ENCODE measurements at regions not wholly inside any gene's neighbourhood (a gene's known extent, or its start where the extent isn't known, plus 50 kb on each side); places are given as distances from the start of the nearest gene placed in this dataset.
A peak's percentile ranks its signal among the peaks of the same experiment; 100 is the strongest.

DNA sequence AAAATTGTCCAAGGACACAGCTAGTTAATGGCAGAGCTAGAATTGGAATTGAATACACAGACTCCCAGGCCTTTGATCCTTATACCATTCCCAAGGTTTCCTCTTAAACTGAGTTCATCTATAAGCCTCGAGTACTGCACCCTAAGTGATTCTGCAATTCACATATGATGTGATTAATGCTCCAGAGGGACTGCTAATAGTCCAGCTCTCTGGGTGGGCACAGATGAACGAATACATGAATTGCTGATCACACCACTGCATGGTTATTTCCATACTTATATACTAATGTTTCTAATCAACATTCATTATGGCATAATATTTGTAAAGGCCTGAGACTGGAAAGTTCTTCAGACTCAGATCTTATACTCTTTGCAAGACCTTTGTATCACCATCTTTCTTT, 101.8 kb downstream of the NUFIP1 start:
- DNase-seq = no peak
- Histone ChIP-seq H3K27ac (no peak overlapping the region), H3K4me1 (no peaks in the 10 kb centered on the region), H3K27me3 (no peaks in the 10 kb centered on the region), H3K9me3 (no peaks in the 10 kb centered on the region), H3K36me3 (no peaks in the 10 kb centered on the region), H3K4me3 (no peak overlapping the region)
- TF ChIP-seq POLR2A (IDR thresholded peaks at IDR 0.05) = no peak
- TF ChIP-seq, protein P1, sequence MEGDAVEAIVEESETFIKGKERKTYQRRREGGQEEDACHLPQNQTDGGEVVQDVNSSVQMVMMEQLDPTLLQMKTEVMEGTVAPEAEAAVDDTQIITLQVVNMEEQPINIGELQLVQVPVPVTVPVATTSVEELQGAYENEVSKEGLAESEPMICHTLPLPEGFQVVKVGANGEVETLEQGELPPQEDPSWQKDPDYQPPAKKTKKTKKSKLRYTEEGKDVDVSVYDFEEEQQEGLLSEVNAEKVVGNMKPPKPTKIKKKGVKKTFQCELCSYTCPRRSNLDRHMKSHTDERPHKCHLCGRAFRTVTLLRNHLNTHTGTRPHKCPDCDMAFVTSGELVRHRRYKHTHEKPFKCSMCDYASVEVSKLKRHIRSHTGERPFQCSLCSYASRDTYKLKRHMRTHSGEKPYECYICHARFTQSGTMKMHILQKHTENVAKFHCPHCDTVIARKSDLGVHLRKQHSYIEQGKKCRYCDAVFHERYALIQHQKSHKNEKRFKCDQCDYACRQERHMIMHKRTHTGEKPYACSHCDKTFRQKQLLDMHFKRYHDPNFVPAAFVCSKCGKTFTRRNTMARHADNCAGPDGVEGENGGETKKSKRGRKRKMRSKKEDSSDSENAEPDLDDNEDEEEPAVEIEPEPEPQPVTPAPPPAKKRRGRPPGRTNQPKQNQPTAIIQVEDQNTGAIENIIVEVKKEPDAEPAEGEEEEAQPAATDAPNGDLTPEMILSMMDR (IDR thresholded peaks at IDR 0.05) = no peak
- intact Hi-C loops (cut with DNase I; ENCODE audit: low total_unique reads) = no loop called here

DNA sequence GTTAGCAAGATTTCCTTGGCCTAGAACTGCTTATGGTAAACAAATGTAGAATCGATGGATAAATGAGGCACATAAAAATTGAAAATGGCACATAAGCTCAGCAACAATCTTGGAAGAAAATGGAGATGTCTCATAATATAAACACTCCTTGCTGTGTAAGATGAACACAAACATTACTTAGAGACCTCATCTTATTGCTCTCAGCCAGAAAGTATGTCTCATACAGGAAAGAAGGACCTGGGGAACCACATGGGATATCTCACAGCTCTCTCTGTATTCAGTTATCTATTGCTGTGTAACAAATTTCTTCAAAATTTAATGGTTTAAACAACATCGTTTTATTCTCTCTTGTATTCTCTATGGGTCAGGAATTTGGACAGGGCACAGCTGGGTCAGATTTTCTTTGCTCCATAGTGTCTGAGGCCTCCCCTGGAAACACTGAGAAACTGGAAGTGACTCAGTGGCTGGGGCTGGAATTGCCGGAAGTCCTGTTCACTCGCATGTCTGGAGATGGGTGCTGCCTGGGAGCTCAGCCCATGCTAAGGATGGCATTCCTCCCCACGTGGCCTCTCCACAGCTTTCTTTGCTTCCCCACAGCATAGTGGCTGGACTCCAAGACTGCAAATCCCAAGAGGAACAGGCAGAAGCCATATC, 105.1 kb downstream of the NUFIP1 start:
- intact Hi-C loops (cut with DNase I; ENCODE audit: low total_unique reads) = no loop called here
- H3K9me3 ChIP-seq = no peaks in the 10 kb centered on the region

DNA sequence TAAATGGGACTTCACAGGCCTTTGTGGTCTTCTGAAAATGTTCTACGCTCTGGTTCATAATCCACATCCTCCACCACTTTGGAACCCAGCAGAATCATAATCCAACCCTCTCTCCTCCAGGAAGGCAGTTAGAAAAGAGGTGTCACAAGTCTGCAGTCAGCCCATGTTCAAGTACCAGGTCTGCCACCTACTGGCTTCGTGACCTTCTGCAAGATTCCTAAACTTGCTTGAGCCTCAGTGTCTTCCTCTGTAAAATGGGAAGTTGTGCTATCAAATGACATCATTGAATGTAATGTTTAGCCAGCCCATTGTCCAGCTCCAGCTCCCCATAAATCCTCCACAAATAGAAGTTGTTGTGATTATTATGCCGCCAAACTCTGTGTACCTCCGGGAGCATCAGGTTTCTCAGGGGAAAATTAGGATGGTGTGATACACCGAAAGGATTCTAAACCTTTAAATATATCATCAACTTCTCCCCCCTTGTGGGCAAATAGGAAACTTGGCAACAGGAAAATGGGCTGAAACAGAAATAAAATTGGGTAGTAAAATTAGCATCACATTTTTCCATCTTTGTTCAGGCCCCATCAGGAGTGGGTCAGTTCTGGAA, 109.7 kb downstream of the NUFIP1 start:
- H3K4me3 ChIP-seq = no peak overlapping the region
- no peak overlapping the region for H3K27ac ChIP-seq
- no peaks in the 10 kb centered on the region for H3K9me3 ChIP-seq
- no peaks in the 10 kb centered on the region for H3K36me3 ChIP-seq
- no peaks in the 10 kb centered on the region for H3K4me1 ChIP-seq
- intact Hi-C loops (cut with DNase I; ENCODE audit: low total_unique reads) = no loop called here
- DNase-seq = no peak
- no peak for TF ChIP-seq POLR2A (IDR thresholded peaks at IDR 0.05)
- TF ChIP-seq, protein P1 (IDR thresholded peaks at IDR 0.05) = peak; percentile 2 to 33 (median 22)
- H3K27me3 ChIP-seq = no peaks in the 10 kb centered on the region

More for the DNA sequence above, 105.1 kb downstream of the NUFIP1 start:
- DNase-seq = no peak
- H3K27me3 ChIP-seq = no peaks in the 10 kb centered on the region
- H3K4me1 ChIP-seq = no peaks in the 10 kb centered on the region
- no peak overlapping the region for H3K4me3 ChIP-seq
- H3K27ac ChIP-seq = no peak overlapping the region
- no peak for TF ChIP-seq POLR2A (IDR thresholded peaks at IDR 0.05)
- TF ChIP-seq, protein P1 (IDR thresholded peaks at IDR 0.05) = no peak
- H3K36me3 ChIP-seq = no peaks in the 10 kb centered on the region

DNA sequence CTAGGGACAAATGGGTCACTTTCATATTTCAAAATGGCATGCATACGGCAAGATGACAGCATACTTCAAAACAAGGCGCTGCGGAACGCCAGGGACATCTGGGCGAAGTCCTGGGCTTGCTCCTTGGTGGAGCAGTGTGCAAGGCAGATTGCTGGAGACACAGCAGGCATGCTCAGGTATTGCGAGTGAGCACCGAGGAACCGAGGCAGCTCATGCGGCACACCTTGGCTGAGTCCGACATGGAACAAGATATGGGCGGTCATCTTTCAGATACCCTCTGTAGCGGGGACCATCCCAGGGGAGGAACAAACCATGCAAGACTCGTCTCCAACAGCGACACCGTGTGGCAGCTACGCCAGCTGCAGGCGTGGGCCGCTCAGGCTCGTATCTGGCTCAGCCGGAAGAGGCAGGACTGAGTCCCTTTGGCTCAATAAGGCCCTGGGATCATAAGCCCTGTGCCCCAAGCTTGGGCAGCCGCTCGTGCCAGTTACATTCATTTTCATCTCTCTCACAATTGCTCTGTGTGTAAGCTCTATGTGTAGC, 112.4 kb downstream of the NUFIP1 start:
- no peaks in the 10 kb centered on the region for H3K27me3 ChIP-seq
- H3K36me3 ChIP-seq = no peaks in the 10 kb centered on the region
- H3K4me1 ChIP-seq = no peaks in the 10 kb centered on the region
- H3K9me3 ChIP-seq = no peaks in the 10 kb centered on the region
- no peak overlapping the region for H3K27ac ChIP-seq
- TF ChIP-seq, protein P1 (IDR thresholded peaks at IDR 0.05) = peak in 1 of 4 experiments; percentile 5
- TF ChIP-seq POLR2A (IDR thresholded peaks at IDR 0.05) = no peak
- intact Hi-C loops (cut with DNase I; ENCODE audit: low total_unique reads) = no loop called here
- H3K4me3 ChIP-seq = no peak overlapping the region
- no peak for DNase-seq

DNA sequence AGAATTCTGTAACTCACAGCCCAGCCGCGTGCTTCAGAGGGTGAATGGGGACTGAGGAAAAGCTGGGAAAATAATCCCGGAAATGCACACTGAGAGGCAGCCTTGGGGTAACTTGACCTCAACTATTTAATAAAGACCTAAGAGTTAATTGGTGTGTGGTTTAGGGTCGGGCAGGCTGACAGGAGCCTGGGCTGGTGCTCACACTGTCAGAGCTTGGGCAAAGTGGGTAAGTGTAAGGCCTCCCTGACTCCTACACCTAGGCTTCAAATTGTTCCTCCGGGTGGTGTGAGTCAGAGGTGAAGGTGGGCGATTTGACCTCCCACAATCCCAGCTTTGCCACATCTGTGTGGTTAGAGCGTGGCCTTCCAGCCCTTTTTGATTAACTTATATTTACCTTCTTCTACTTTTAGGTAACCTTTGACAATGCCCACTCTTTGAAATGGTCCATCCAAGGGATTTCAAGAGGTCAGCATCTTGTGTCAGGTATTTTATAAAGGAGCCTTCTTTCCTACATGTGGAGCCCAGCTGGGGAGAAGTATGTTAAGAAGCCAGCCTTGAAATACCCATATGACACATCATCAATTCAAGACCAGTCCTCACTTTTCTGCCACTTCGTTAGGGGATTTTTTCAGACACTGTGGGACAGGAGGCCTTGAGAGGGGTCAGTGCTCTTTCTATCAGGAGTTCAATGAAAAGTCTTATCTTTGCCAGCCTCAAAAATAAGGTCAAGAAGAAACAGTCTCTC, 114.2 kb downstream of the NUFIP1 start:
- intact Hi-C loops (cut with DNase I; ENCODE audit: low total_unique reads) = no loop called here
- H3K4me1 ChIP-seq = no peaks in the 10 kb centered on the region
- TF ChIP-seq POLR2A (IDR thresholded peaks at IDR 0.05) = no peak
- TF ChIP-seq, protein P1 (IDR thresholded peaks at IDR 0.05) = no peak
- no peaks in the 10 kb centered on the region for H3K9me3 ChIP-seq
- no peaks in the 10 kb centered on the region for H3K36me3 ChIP-seq
- H3K27ac ChIP-seq = no peak overlapping the region
- DNase-seq = no peak
- no peaks in the 10 kb centered on the region for H3K27me3 ChIP-seq
- H3K4me3 ChIP-seq = no peak overlapping the region
